ENCODE measurements at regions not wholly inside any gene's neighbourhood (a gene's known extent, or its start where the extent isn't known, plus 50 kb on each side); places are given as distances from the start of the nearest gene placed in this dataset.

GRCh38 chr7:41504214-41504980 lies 198.5 kb downstream of the INHBA start:
- DNase-seq (ENCODE audit: insufficient read length, low spot score): no peak
- TF ChIP-seq, protein P1, sequence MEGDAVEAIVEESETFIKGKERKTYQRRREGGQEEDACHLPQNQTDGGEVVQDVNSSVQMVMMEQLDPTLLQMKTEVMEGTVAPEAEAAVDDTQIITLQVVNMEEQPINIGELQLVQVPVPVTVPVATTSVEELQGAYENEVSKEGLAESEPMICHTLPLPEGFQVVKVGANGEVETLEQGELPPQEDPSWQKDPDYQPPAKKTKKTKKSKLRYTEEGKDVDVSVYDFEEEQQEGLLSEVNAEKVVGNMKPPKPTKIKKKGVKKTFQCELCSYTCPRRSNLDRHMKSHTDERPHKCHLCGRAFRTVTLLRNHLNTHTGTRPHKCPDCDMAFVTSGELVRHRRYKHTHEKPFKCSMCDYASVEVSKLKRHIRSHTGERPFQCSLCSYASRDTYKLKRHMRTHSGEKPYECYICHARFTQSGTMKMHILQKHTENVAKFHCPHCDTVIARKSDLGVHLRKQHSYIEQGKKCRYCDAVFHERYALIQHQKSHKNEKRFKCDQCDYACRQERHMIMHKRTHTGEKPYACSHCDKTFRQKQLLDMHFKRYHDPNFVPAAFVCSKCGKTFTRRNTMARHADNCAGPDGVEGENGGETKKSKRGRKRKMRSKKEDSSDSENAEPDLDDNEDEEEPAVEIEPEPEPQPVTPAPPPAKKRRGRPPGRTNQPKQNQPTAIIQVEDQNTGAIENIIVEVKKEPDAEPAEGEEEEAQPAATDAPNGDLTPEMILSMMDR (IDR thresholded peaks at IDR 0.05; ENCODE audit: insufficient read depth, missing control alignments): no peak
- no peak for FAIRE-seq

DNA sequence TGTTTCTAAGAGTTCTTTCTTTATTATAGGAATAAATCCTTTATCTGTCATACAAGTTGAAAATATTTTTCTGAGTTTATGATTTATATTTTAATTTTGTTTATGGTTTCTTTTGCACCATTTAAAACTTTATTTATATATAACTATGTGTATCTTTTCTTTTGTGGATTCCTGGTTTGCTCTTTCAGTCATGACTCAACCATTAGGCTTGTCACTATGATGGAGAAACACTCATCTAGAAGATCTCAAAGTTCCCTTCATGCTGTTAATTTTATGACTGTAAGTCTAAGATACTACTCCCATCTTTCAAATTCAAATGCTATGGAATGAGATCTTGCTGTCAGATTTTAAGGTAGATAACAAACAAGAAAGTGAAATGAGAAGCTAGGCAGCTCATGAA lies 199.5 kb downstream of the INHBA start:
- TF ChIP-seq, protein P1 (IDR thresholded peaks at IDR 0.05; ENCODE audit: insufficient read depth, missing control alignments): no peak
- FAIRE-seq: no peak

GRCh38 chr7:41501466-41501865 lies 201.4 kb downstream of the INHBA start:
- TF ChIP-seq, protein P1 (IDR thresholded peaks at IDR 0.05; ENCODE audit: insufficient read depth, missing control alignments): no peak
- no peak for FAIRE-seq
- DNase-seq (ENCODE audit: insufficient read length, low spot score): no peak

More for the DNA sequence above, 199.5 kb downstream of the INHBA start:
- no peak for DNase-seq (ENCODE audit: insufficient read length, low spot score)

DNA sequence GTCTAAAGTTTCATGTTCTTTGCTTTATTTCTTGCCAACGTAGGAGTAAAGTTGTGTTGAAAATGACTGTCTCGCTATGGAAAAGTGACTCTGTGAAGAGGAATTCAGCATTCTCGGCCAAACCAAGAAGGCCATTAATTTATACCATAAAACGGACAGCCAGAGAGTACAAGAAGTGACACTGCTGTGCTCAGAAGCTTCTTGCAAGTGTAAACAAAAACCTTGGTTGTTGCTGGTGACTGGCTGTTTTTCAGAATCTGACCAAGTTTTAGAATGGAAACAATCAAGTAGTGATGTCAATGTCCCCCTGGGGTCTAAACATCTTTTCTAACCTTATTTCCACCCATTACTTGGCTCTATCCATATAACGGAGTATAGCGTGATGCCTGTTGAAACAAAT lies 201.9 kb downstream of the INHBA start:
- TF ChIP-seq, protein P1 (IDR thresholded peaks at IDR 0.05; ENCODE audit: insufficient read depth, missing control alignments): no peak
- DNase-seq (ENCODE audit: insufficient read length, low spot score): no peak
- FAIRE-seq: no peak

DNA sequence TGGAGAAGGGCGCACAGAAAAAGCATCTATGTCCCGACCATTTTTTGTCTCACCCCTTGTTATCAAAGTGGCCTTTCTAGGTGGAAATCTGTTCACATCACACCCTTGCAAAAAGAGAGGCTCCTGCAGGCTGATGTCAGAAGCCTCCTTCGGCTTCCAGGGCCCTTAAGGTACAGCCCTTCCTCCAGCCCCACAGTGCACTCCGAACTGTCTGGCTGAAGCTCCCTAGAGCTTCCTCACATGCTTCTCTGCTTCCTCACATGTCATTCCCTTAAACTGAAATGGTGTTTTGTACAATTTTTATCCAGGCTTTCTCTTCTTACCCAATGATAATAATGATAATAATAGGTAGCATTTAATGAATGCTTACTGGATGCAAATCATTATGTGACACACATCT lies 210.3 kb downstream of the INHBA start:
- FAIRE-seq (no peak), DNase-seq (ENCODE audit: insufficient read length, low spot score) (no peak)
- TF ChIP-seq, protein P1 (IDR thresholded peaks at IDR 0.05; ENCODE audit: insufficient read depth, missing control alignments): no peak

- TF ChIP-seq, protein P1 (IDR thresholded peaks at IDR 0.05; ENCODE audit: insufficient read depth, missing control alignments): no peak
- no peak for DNase-seq (ENCODE audit: insufficient read length, low spot score)
- no peak for FAIRE-seq
Observed at GRCh38 chr7:41491883-41492471, 210.9 kb downstream of the INHBA start.

DNA sequence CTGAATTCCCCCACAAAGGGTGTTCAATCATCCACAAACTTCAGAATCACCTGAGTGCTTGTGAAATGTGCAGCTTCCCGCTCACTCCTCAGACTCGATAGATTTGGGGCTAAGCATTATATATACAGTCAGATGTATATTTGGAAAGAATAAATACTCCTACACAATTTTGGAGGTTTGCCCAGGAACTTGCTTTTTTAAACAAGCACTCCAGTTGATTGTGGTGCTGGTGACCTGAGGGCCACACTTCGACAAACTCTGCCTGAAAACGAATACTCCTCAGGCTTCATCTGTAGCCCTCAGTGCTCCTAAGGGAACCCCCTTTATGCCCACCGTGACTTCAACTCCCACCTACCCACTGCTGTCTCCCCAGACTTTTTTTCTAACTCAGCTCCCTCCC lies 211.6 kb downstream of the INHBA start:
- no peak for DNase-seq (ENCODE audit: insufficient read length, low spot score)
- no peak for FAIRE-seq
- TF ChIP-seq, protein P1 (IDR thresholded peaks at IDR 0.05; ENCODE audit: insufficient read depth, missing control alignments): no peak

All from D721Med (cell line).